Smooth muscle cell (in vitro differentiated cells): ENCODE measurements at regions not wholly inside any gene's neighbourhood (a gene's known extent, or its start where the extent isn't known, plus 50 kb on each side); places are given as distances from the start of the nearest gene placed in this dataset.

Source experiments
- DNase-seq: peaks from one replicate; lab custom pipeline; 2025; ENCODE audit not compliant: unreplicated experiment; lab: John Stamatoyannopoulos, UW
- H2AFZ ChIP-seq: fragments of 200-600 bp; sonication (generic); 2 replicates; pipeline ENCODE4 v1.6.0; 2016; ENCODE audit warnings: antibody characterized with exemption, low read depth, mild to moderate bottlenecking
- H3F3A ChIP-seq: fragments of 200-600 bp; sonication (generic); 2 replicates; pipeline ENCODE4 v1.6.0; 2017; ENCODE audit warnings: antibody characterized with exemption, low read depth
- H3K27ac ChIP-seq: fragments of 200-600 bp; sonication (generic); 2 replicates; pipeline ENCODE4 v1.5.1; 2016; ENCODE audit warnings: low read depth, mild to moderate bottlenecking
- H3K27me3 ChIP-seq: fragments of 200-600 bp; sonication (generic); 2 replicates; pipeline ENCODE4 v1.6.1; 2016; ENCODE audit warnings: low read depth, mild to moderate bottlenecking
- H3K36me3 ChIP-seq: fragments of 200-600 bp; sonication (generic); 2 replicates; pipeline ENCODE4 v1.5.1; 2016; ENCODE audit warnings: low read depth
- H3K4me1 ChIP-seq: fragments of 200-600 bp; sonication (generic); 2 replicates; pipeline ENCODE4 v1.5.1; 2016; ENCODE audit warnings: low read depth
- H3K4me2 ChIP-seq: fragments of 200-600 bp; sonication (generic); 2 replicates; pipeline ENCODE4 v1.6.0; 2016; ENCODE audit warnings: mild to moderate bottlenecking
- H3K4me3 ChIP-seq: fragments of 200-600 bp; sonication (generic); 2 replicates; pipeline ENCODE4 v1.5.1; 2016; ENCODE audit warnings: mild to moderate bottlenecking
- H3K79me2 ChIP-seq: fragments of 200-600 bp; sonication (generic); 2 replicates; pipeline ENCODE4 v1.6.0; 2016; ENCODE audit warnings: low read depth, mild to moderate bottlenecking
- H3K9ac ChIP-seq: fragments of 200-600 bp; sonication (generic); 2 replicates; pipeline ENCODE4 v1.6.0; 2016; ENCODE audit warnings: low read depth
- H3K9me3 ChIP-seq: fragments of 200-600 bp; sonication (generic); replicated peaks from 2 replicates; pipeline ENCODE4 v1.5.1; 2016; ENCODE audit warnings: low read depth
- H4K20me1 ChIP-seq: fragments of 200-600 bp; sonication (generic); 2 replicates; pipeline ENCODE4 v1.6.0; 2016; ENCODE audit warnings: low read depth
- CTCF ChIP-seq: fragments of 200-600 bp; sonication (generic); IDR thresholded peaks from 2 replicates; pipeline ENCODE4 v1.5.1; 2017; ENCODE audit warnings: borderline replicate concordance, mild to moderate bottlenecking, antibody characterized with exemption; ENCODE audit not compliant: insufficient read depth, poor library complexity, severe bottlenecking
- WGBS: methylation state at CpG from one replicate; pipeline ENCODE4 v1.1.7; 2016; ENCODE audit warnings: low lambda C conversion rate; 5-methylcytosine and 5-hydroxymethylcytosine counted together

- H3K4me3 ChIP-seq, result no peak overlapping the region
- H3K9ac ChIP-seq, result no peak overlapping the region
- no peaks in the 10 kb centered on the region for H3K4me1 ChIP-seq
- H2AFZ ChIP-seq, result no peak overlapping the region
- H3K36me3 ChIP-seq, result no peaks in the 10 kb centered on the region
- H3F3A ChIP-seq, result no peaks in the 10 kb centered on the region
- no peaks in the 10 kb centered on the region for H4K20me1 ChIP-seq
- TF ChIP-seq CTCF, result no peak
- no peak overlapping the region for H3K4me2 ChIP-seq
- peaks cover 8% of the 10 kb centered on the region for H3K27me3 ChIP-seq
- no peaks in the 10 kb centered on the region for H3K79me2 ChIP-seq
- WGBS, result 82% methylated on average over 3 of the region's 3 CpGs
- no peak for DNase-seq
- H3K9me3 ChIP-seq, result no peaks in the 10 kb centered on the region
- no peak overlapping the region for H3K27ac ChIP-seq
These were observed 194.6 kb downstream of the SOX2 start for GRCh38 chr3:181906338-181906737.

DNA sequence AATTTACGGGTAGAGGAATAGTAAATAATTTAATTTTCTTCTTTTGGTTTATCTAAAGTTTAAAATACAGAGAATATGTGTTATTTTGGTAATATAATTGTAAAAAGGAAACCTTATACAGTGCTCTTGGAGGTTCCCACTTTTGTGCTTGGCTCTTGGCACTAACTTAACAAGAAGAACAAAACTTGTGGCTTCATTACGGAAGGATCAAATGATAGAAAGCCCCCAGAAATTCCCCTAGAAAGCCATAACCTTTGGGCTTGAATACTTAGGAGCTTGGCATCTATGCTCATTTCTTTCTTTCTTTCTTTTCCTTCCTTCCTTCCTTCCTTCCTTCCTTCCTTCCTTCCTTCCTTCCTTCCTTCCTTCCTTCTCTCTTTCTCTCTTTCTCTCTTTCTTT lies 197.5 kb downstream of the SOX2 start:
- TF ChIP-seq CTCF, result no peak
- Histone ChIP-seq H3K4me1 (no peaks in the 10 kb centered on the region), H3F3A (no peaks in the 10 kb centered on the region), H3K9me3 (no peaks in the 10 kb centered on the region), H3K4me3 (no peak overlapping the region), H2AFZ (no peak overlapping the region), H3K36me3 (no peaks in the 10 kb centered on the region), H3K9ac (no peak overlapping the region), H3K79me2 (no peaks in the 10 kb centered on the region), H3K4me2 (no peak overlapping the region), H3K27me3 (peaks cover 8% of the 10 kb centered on the region), H4K20me1 (no peaks in the 10 kb centered on the region), H3K27ac (no peak overlapping the region)
- WGBS, result 92% methylated on average over 2 of the region's 2 CpGs
- no peak for DNase-seq

- Histone ChIP-seq H3K4me1 (peaks cover 24% of the 10 kb centered on the region), H3K4me2 (no peak overlapping the region), H4K20me1 (no peaks in the 10 kb centered on the region), H3F3A (no peaks in the 10 kb centered on the region), H2AFZ (no peak overlapping the region), H3K27me3 (peaks cover 12% of the 10 kb centered on the region), H3K4me3 (no peak overlapping the region), H3K79me2 (no peaks in the 10 kb centered on the region), H3K36me3 (no peaks in the 10 kb centered on the region), H3K9ac (no peak overlapping the region), H3K27ac (no peak overlapping the region), H3K9me3 (no peaks in the 10 kb centered on the region)
- no peak for DNase-seq
- no peak for TF ChIP-seq CTCF
- whole genome bisulfite sequencing, result 75% methylated on average over 4 of the region's 4 CpGs
These were observed 200.7 kb downstream of the SOX2 start for GRCh38 chr3:181912384-181912783.

- Histone ChIP-seq H4K20me1 (no peaks in the 10 kb centered on the region), H3K4me2 (no peak overlapping the region), H3K4me3 (no peak overlapping the region), H3K27me3 (peaks cover 12% of the 10 kb centered on the region), H3K79me2 (no peaks in the 10 kb centered on the region), H3K9ac (no peak overlapping the region), H3K9me3 (no peaks in the 10 kb centered on the region), H3K27ac (no peak overlapping the region), H2AFZ (no peak overlapping the region), H3K4me1 (peaks cover 27% of the 10 kb centered on the region), H3K36me3 (no peaks in the 10 kb centered on the region), H3F3A (no peaks in the 10 kb centered on the region)
- no peak for TF ChIP-seq CTCF
- DNase-seq, result no peak
- 65% methylated on average over 2 of the region's 2 CpGs for WGBS
These were observed 201.5 kb downstream of the SOX2 start for GRCh38 chr3:181913254-181913653.
